ENCODE measurements at regions not wholly inside any gene's neighbourhood (a gene's known extent, or its start where the extent isn't known, plus 50 kb on each side); places are given as distances from the start of the nearest gene placed in this dataset.
"Not testable (repeated sequence)": the region's sequence is repeated elsewhere in the genome, so short reads cannot be mapped to it uniquely, and the experiment has no call there.

DNA sequence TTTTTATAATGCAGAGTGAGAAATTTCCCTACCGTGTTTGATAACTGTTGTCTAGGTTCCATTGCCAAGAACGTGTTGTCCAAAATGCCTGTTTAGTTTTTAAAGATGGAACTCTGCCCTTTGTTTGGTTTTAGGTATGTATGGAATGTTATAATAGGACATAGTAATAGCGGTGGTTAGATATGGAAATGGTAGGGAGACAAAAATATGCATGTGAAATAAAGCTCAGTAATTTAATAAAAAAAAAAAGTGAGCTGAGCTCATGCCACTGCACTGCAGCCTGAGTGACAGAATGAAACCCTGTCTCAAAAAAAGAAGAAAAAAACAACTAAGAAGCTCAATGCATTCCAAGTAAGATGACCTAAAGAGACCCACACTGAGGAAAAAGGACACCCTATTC lies 72.9 kb downstream of the ZNF783 start:
- Histone ChIP-seq H3K4me3 (no peak overlapping the region), H3K36me3 (no peaks in the 10 kb centered on the region), H3K27ac (no peak overlapping the region), H3K4me1 (no peaks in the 10 kb centered on the region), H3K9me3 (peaks cover 0 to 13% of the 10 kb centered on the region in 2 donors), H3K27me3 (no peaks in the 10 kb centered on the region)
- TF ChIP-seq, protein P1, sequence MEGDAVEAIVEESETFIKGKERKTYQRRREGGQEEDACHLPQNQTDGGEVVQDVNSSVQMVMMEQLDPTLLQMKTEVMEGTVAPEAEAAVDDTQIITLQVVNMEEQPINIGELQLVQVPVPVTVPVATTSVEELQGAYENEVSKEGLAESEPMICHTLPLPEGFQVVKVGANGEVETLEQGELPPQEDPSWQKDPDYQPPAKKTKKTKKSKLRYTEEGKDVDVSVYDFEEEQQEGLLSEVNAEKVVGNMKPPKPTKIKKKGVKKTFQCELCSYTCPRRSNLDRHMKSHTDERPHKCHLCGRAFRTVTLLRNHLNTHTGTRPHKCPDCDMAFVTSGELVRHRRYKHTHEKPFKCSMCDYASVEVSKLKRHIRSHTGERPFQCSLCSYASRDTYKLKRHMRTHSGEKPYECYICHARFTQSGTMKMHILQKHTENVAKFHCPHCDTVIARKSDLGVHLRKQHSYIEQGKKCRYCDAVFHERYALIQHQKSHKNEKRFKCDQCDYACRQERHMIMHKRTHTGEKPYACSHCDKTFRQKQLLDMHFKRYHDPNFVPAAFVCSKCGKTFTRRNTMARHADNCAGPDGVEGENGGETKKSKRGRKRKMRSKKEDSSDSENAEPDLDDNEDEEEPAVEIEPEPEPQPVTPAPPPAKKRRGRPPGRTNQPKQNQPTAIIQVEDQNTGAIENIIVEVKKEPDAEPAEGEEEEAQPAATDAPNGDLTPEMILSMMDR (IDR thresholded peaks at IDR 0.05) = no peak
- TF ChIP-seq POLR2A (IDR thresholded peaks at IDR 0.05) = no peak
- TF ChIP-seq POLR2AphosphoS5 (IDR thresholded peaks at IDR 0.05) = no peak
- no peak for DNase-seq (ENCODE audit: low spot score in 2 of 2)
- intact Hi-C loops (cut with DNase I; ENCODE audit: low total_unique reads) = no loop called here

DNA sequence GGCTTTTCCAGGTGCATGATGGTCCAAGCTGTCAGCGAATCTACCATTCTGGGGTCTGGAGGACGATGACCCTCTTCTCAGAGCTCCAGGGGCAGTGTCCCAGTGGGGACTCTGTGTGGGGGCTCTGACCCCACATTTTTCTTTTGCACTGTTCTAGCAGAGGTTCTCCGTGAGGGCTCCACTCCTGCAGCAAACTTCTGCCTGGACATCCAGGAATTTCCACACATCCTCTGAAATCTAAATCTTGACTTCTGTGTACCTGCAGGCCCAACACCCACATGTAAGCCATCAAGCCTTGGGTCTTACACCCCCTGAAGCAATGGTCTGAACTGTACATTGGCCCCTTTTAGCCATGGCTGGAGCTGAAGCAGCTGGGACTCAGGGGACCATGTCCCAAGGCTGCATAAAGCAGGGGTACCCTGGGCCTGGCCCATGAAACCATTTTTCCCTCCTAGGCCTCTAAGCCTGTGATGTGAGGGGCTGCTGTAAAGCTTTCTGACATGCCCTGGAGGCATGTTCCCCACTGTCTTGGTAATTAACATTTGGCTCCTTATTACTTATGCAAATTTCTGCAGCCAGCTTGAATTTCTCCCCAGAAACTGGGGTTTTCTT lies 86.9 kb downstream of the ZNF783 start:
- TF ChIP-seq POLR2AphosphoS5 (IDR thresholded peaks at IDR 0.05) (no peak), POLR2A (IDR thresholded peaks at IDR 0.05) (no peak)
- TF ChIP-seq, protein P1 (IDR thresholded peaks at IDR 0.05) = no peak
- Histone ChIP-seq H3K9me3 (peaks cover 9 to 19% of the 10 kb centered on the region in 2 donors), H3K4me1 (no peaks in the 10 kb centered on the region), H3K27ac (no peak overlapping the region), H3K36me3 (no peaks in the 10 kb centered on the region), H3K4me3 (no peak overlapping the region), H3K27me3 (no peaks in the 10 kb centered on the region)
- no peak for DNase-seq (ENCODE audit: low spot score in 2 of 2)
- intact Hi-C loops (cut with DNase I; ENCODE audit: low total_unique reads) = no loop called here

DNA sequence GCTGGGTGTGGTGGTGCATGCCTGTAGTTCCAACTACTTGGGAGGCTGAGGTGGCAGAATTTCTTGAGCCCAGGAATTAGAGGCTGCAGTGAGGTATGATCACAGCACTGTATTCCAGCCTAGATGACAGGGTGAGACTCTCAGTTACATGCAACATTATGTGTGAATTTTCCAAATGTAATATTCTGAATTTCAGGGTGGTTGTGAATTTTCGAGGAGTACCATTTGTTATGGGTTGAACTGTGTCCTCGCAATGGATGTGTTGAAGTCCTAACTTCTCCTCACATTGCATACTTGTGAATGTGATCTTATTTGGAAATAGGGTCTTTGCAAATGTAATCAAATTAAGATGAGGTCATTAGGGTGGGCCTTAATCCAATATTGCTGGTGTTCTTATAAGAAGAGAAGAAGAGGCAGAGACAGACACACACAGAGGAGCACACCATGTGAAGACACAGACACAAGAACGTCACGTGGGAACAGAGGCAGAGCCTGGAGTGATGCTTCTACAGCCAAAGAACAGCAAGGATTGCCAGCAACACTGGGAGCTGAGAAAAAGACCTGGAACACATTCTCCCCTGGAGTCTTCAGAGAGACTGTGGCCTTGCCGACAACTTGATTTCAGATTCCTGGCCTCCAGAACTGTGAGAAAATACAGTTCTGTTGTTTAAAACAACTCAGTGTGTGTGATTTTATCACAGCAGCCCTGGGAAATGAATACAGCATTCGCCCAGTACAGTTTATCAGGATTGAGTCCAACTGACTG lies 91.9 kb downstream of the ZNF783 start:
- intact Hi-C loops (cut with DNase I; ENCODE audit: low total_unique reads) = no loop called here
- Histone ChIP-seq H3K27me3 (no peaks in the 10 kb centered on the region), H3K27ac (no peak overlapping the region), H3K9me3 (peaks cover 6 to 15% of the 10 kb centered on the region in 2 donors), H3K4me1 (no peaks in the 10 kb centered on the region), H3K36me3 (no peaks in the 10 kb centered on the region), H3K4me3 (no peak overlapping the region)
- DNase-seq (ENCODE audit: low spot score in 2 of 2) = no peak
- TF ChIP-seq POLR2A (IDR thresholded peaks at IDR 0.05) = no peak
- TF ChIP-seq, protein P1 (IDR thresholded peaks at IDR 0.05) = no peak
- TF ChIP-seq POLR2AphosphoS5 (IDR thresholded peaks at IDR 0.05) = no peak

DNA sequence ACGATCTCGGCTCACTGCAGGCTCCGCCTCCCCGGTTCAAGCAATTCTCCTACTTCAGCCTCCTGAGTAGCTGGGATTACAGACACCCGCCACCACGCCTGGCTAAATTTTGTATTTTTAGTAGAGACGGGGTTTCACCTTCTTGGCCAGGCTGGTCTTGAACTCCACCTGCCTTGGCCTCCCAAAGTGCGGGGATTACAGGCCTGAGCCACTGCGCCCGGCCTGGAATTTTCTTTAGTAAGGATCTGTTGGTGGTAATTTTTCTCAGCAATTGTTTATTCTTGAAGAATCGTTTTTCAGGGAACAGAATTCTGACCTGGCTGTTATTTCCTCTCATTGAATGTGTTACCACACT lies 93.0 kb downstream of the ZNF783 start:
- DNase-seq (ENCODE audit: low spot score in 2 of 2); intact Hi-C loops (cut with DNase I; ENCODE audit: low total_unique reads); H3K4me1 ChIP-seq; H3K9me3 ChIP-seq; H3K27ac ChIP-seq; H3K27me3 ChIP-seq; H3K36me3 ChIP-seq; H3K4me3 ChIP-seq: not testable (repeated sequence)

DNA sequence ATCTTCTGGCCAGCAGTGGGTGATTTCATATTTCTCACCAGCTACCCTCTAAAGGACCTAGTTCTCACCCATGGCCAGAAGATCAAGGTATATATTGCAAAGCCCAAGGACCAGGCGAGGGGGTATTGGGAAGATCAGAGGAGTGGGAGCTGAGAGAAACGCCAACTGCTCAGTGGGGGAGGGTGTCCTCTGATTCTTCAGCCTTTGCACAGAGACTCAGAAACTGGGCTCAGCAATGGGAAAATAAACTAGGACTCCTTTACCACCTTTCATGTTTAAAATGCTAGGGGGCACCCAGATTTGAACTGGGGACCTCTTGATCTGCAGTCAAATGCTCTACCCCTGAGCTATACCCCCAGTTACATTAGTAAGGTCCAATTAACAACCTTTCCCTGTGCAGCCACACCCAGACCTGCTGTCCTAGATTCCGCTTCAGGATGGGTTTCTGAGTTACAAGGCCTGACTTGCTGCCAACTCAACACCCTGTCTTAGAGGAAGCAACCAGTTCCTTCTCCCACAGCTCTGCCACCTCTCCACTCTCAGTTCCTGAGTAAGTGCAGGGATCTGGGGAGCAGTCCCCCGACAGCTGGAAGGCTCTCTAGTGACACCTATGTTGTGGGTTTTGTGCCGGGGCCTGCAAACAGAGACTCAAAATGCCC lies 93.5 kb downstream of the ZNF783 start:
- Histone ChIP-seq H3K36me3 (no peaks in the 10 kb centered on the region), H3K9me3 (peaks cover 5% of the 10 kb centered on the region in 2 donors), H3K4me1 (no peaks in the 10 kb centered on the region), H3K27me3 (no peaks in the 10 kb centered on the region), H3K4me3 (no peak overlapping the region), H3K27ac (no peak overlapping the region)
- intact Hi-C loops (cut with DNase I; ENCODE audit: low total_unique reads) = no loop called here
- TF ChIP-seq, protein P1 (IDR thresholded peaks at IDR 0.05) = no peak
- TF ChIP-seq POLR2A (IDR thresholded peaks at IDR 0.05) (no peak), POLR2AphosphoS5 (IDR thresholded peaks at IDR 0.05) (no peak)
- no peak for DNase-seq (ENCODE audit: low spot score in 2 of 2)
